HEK293T (cell line): ENCODE measurements at regions not wholly inside any gene's neighbourhood (a gene's known extent, or its start where the extent isn't known, plus 50 kb on each side); places are given as distances from the start of the nearest gene placed in this dataset.

Experiments
- CTCF ChIA-PET: fragments of 350-600 bp; formaldehyde crosslinking; extraction: SDS; loops from one replicate; lab custom pipeline; 2021; ENCODE audit warnings: antibody characterized with exemption, inconsistent platforms; lab: Yijun Ruan, JAX
- POLR2A ChIA-PET: fragments of 350-600 bp; formaldehyde crosslinking; extraction: SDS; loops from one replicate; lab custom pipeline; 2020; ENCODE audit warnings: antibody characterized with exemption, inconsistent platforms; lab: Yijun Ruan, JAX
- DNase-seq: peaks from one replicate; pipeline ENCODE4 v3.0.0; 2012; ENCODE audit warnings: mixed read lengths; ENCODE audit errors: extremely low spot score
- ARNT ChIP-seq: fragments of 450-650 bp; IDR thresholded peaks from 2 replicates; pipeline ENCODE4 v1.6.1; 2017; ENCODE audit warnings: mild to moderate bottlenecking
- BHLHE40 ChIP-seq: fragments of 450-650 bp; IDR thresholded peaks from 2 replicates; pipeline ENCODE4 v1.6.1; 2016; ENCODE audit warnings: mild to moderate bottlenecking, moderate library complexity, borderline replicate concordance
- CTBP1 ChIP-seq: fragments of 450-650 bp; IDR thresholded peaks from 2 replicates; pipeline ENCODE4 v1.6.1; 2016; ENCODE audit warnings: borderline replicate concordance
- ELF4 ChIP-seq: fragments of 450-650 bp; IDR thresholded peaks from 2 replicates; pipeline ENCODE4 v1.6.1; 2017; ENCODE audit warnings: antibody characterized with exemption
- FOXA1 ChIP-seq: fragments of 450-650 bp; IDR thresholded peaks from 2 replicates; pipeline ENCODE4 v1.6.1; 2016; ENCODE audit warnings: mild to moderate bottlenecking
- FOXK2 ChIP-seq: fragments of 450-650 bp; IDR thresholded peaks from 2 replicates; pipeline ENCODE4 v1.6.1; 2016; ENCODE audit warnings: mild to moderate bottlenecking
- FOXM1 ChIP-seq: fragments of 450-650 bp; IDR thresholded peaks from 2 replicates; pipeline ENCODE4 v1.6.1; 2017; ENCODE audit warnings: mild to moderate bottlenecking, borderline replicate concordance
- HDGF ChIP-seq: fragments of 450-650 bp; IDR thresholded peaks from 2 replicates; pipeline ENCODE4 v1.6.1; 2017; ENCODE audit warnings: antibody characterized with exemption, borderline replicate concordance
- L3MBTL2 ChIP-seq: fragments of 450-650 bp; conservative IDR thresholded peaks from 2 replicates; pipeline ENCODE4 v1.6.1; 2016; ENCODE audit warnings: mild to moderate bottlenecking
- LEF1 ChIP-seq: fragments of 450-650 bp; IDR thresholded peaks from 2 replicates; pipeline ENCODE4 v1.6.1; 2017; ENCODE audit warnings: mild to moderate bottlenecking, borderline replicate concordance
- NFRKB ChIP-seq: fragments of 450-650 bp; IDR thresholded peaks from 2 replicates; pipeline ENCODE4 v1.6.1; 2016; ENCODE audit warnings: mild to moderate bottlenecking, moderate library complexity
- SP1 ChIP-seq: fragments of 450-650 bp; IDR thresholded peaks from 2 replicates; pipeline ENCODE4 v1.6.1; 2017
- SUZ12 ChIP-seq: fragments of 450-650 bp; IDR thresholded peaks from 2 replicates; pipeline ENCODE4 v1.6.1; 2016; ENCODE audit warnings: mild to moderate bottlenecking
- TARDBP ChIP-seq: fragments of 450-650 bp; IDR thresholded peaks from 2 replicates; pipeline ENCODE4 v1.6.1; 2016
- ZNF384 ChIP-seq: fragments of 450-650 bp; IDR thresholded peaks from 2 replicates; pipeline ENCODE4 v1.6.1; 2016
- TF ChIP-seq, protein P1 (sequence below): fragments of 450-650 bp; IDR thresholded peaks from 2 replicates; pipeline ENCODE4 v1.6.1; 2016

GRCh38 chrX:38877366-38877765 is 76.1 kb downstream of the MID1IP1 start:
- POLR2A ChIA-PET, result no interaction called here
- TF ChIP-seq TARDBP (no peak), FOXK2 (no peak), NFRKB (no peak), CTBP1 (no peak), ZNF384 (no peak), FOXA1 (no peak), ARNT (no peak), FOXM1 (no peak), L3MBTL2 (no peak), SP1 (no peak), SUZ12 (no peak), HDGF (no peak), ELF4 (no peak), BHLHE40 (no peak), LEF1 (no peak)
- TF ChIP-seq, protein P1, sequence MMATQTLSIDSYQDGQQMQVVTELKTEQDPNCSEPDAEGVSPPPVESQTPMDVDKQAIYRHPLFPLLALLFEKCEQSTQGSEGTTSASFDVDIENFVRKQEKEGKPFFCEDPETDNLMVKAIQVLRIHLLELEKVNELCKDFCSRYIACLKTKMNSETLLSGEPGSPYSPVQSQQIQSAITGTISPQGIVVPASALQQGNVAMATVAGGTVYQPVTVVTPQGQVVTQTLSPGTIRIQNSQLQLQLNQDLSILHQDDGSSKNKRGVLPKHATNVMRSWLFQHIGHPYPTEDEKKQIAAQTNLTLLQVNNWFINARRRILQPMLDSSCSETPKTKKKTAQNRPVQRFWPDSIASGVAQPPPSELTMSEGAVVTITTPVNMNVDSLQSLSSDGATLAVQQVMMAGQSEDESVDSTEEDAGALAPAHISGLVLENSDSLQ, result no peak
- CTCF ChIA-PET, result no interaction called here

DNA sequence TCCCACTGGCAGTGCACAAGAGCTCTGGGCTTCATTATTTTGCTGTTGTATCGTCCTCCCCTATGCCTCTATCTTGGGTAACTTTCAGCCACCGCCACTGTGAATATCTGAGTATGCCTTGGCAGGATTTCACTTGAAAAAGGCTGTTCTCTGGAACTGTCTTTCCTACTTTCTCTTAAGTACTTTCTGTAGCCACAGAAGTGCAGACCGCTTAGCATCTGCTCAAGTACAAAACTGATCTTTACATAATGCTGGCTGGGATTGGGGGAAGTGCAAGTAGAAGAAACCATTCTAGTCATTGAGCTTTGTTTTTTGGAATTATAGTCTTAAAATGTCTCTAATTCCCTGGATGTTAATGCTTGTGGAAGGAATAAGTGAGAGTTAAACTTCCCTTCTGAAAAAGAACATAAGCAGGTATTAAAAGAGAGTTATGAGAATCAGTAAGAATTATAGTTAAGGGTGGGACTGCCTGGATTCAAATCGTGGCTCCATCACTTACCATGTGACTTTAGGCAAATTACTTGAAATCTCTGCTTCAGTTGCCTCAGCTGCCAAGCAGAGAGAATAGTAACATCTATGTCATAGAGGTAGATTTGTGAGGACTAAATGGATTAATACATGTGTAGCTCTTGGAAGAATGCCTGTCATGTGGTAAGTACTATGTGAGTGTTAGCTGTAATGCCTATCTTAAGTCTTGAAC is 77.5 kb downstream of the MID1IP1 start:
- CTCF ChIA-PET, result interaction anchor here (0.6 kb wide), 1 partner anchor 240 kb away, joined by 7 read pairs; no protein-coding TSS in a partner anchor
- POLR2A ChIA-PET, result no interaction called here
- TF ChIP-seq NFRKB, result no peak
- no peak for TF ChIP-seq FOXM1
- TF ChIP-seq ZNF384, result no peak
- no peak for TF ChIP-seq CTBP1
- TF ChIP-seq HDGF, result no peak
- no peak for TF ChIP-seq L3MBTL2
- no peak for TF ChIP-seq TARDBP
- TF ChIP-seq FOXA1, result no peak
- no peak for TF ChIP-seq ARNT
- no peak for TF ChIP-seq BHLHE40
- TF ChIP-seq LEF1, result no peak
- no peak for TF ChIP-seq SUZ12
- TF ChIP-seq, protein P1, result no peak
- TF ChIP-seq ELF4, result no peak
- no peak for TF ChIP-seq SP1
- no peak for DNase-seq

More at GRCh38 chrX:38877366-38877765, 76.1 kb downstream of the MID1IP1 start:
- no peak for DNase-seq

GRCh38 chrX:38879631-38880220 is 78.5 kb downstream of the MID1IP1 start:
- TF ChIP-seq HDGF, result no peak
- no peak for TF ChIP-seq SP1
- no peak for TF ChIP-seq ZNF384
- no peak for TF ChIP-seq BHLHE40
- no peak for TF ChIP-seq FOXM1
- no peak for TF ChIP-seq SUZ12
- TF ChIP-seq CTBP1, result no peak
- no peak for TF ChIP-seq NFRKB
- no peak for TF ChIP-seq ELF4
- no peak for TF ChIP-seq TARDBP
- DNase-seq, result no peak
- ChIA-PET CTCF (no interaction called here), POLR2A (interaction anchor here (1.2 kb wide), 1 partner anchor 76 kb away, joined by 4 read pairs; no protein-coding TSS in a partner anchor)

- ChIA-PET POLR2A (interaction anchor here (1.2 kb wide), 1 partner anchor 77 kb away, joined by 4 read pairs; no protein-coding TSS in a partner anchor), CTCF (no interaction called here)
- no peak for DNase-seq
- TF ChIP-seq SUZ12, result no peak
- no peak for TF ChIP-seq ZNF384
- no peak for TF ChIP-seq BHLHE40
- TF ChIP-seq LEF1, result no peak
- no peak for TF ChIP-seq ELF4
- no peak for TF ChIP-seq HDGF
- TF ChIP-seq, protein P1, result no peak
- TF ChIP-seq ARNT, result no peak
- no peak for TF ChIP-seq L3MBTL2
- TF ChIP-seq NFRKB, result no peak
- TF ChIP-seq CTBP1, result no peak
- no peak for TF ChIP-seq TARDBP
- no peak for TF ChIP-seq FOXK2
- TF ChIP-seq FOXM1, result no peak
- no peak for TF ChIP-seq FOXA1
- no peak for TF ChIP-seq SP1
Measured at GRCh38 chrX:38880296-38880854, 79.1 kb downstream of the MID1IP1 start.

DNA sequence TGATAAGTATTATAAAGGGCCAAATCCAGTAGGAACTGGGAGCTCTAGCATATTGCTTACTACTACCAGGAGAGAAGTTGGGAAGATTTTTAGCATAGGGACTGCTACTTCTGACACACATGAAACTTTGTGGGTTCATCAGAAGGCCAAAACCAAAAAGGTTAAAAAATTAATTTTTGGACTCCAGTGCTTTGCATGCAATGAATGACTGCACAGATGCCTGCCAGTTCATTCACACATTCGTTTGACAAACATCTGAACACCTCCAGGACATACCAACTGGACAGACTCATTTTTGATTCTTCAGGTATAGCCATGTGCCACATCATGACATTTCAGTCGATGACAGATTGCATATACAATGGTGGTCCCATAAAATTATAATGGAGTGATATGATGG is 79.8 kb downstream of the MID1IP1 start:
- TF ChIP-seq, protein P1, result no peak
- TF ChIP-seq TARDBP (no peak), CTBP1 (no peak), ZNF384 (no peak), BHLHE40 (no peak), ELF4 (no peak), L3MBTL2 (no peak), HDGF (no peak), FOXA1 (no peak), FOXM1 (no peak), SUZ12 (no peak)
- ChIA-PET CTCF (no interaction called here), POLR2A (no interaction called here)
- DNase-seq, result no peak
